NCI-H146 treated with DMSO at 0.1 percent for 48 hours (cell line): ENCODE measurements at regions not wholly inside any gene's neighbourhood (a gene's known extent, or its start where the extent isn't known, plus 50 kb on each side); places are given as distances from the start of the nearest gene placed in this dataset.

Source experiments
- DNase-seq: peaks from one replicate; lab custom pipeline; 2025; ENCODE audit not compliant: unreplicated experiment; lab: John Stamatoyannopoulos, UW

DNA sequence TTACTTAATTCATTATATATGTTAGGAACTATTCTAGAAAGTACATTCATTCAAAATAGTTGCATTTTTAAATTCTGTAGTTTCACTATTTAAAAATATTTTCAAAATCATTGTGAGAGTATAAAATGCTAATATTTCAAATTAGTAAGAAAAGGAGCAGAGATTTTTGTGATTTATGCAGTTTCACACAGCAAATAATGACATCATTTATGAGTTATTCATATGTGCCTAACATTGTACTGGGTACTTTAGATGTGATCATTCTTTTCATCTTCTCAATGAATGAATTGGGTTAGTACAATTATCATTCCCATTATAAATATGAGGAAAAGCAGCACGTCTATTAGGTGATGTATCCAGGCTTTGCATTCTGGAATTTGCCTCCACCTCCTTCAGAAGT is 1451.0 kb upstream of the IGFBP7 start:
- DNase-seq: no peak

GRCh38 chr4:58560736-58561135 is 1450.6 kb upstream of the IGFBP7 start:
- no peak for DNase-seq

DNA sequence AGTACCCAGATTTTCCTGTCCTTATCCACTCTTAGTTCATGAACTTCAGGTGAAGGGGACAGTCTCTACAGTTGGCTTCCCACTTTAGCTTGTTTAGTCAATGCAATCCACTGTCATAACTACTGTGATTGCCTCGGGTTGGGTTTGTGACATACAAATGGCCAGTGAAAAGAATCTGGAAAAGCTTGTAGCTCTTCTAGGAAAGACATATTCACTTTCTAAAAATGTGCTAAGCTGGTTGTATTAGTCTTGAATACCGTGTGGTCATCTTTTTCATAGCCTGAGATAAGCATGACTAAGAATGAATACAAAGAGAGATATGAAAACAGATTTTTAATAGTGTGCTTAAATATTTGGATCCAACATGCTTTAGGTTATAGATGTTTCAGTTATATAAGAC is 1443.5 kb upstream of the IGFBP7 start:
- no peak for DNase-seq

- DNase-seq: no peak
Measured at GRCh38 chr4:58553031-58553430, 1442.8 kb upstream of the IGFBP7 start.

DNA sequence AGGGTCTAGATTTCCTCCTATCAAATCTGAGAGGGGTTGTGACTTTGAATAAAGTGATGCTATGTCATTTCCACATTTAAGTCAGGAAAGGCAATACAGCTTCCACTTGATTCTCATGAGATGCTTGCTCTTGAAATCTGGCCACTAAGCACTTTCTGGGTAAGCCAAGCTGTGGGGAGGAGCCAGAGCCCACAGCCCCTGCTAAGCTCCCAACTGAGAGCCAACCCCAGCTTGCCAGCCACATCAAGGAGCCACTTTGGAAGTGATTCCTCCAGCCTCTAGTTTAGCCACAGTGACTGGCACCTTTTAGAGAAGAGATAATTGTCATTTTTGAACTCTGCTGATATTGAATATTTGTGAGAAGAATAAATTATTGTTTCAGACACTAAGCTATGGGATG is 1441.5 kb upstream of the IGFBP7 start:
- DNase-seq: no peak

GRCh38 chr4:58543465-58543864 is 1433.3 kb upstream of the IGFBP7 start:
- no peak for DNase-seq

- DNase-seq: no peak
Measured at GRCh38 chr4:58541926-58542325, 1431.7 kb upstream of the IGFBP7 start.

GRCh38 chr4:58522765-58523382 is 1412.7 kb upstream of the IGFBP7 start:
- no peak for DNase-seq

DNA sequence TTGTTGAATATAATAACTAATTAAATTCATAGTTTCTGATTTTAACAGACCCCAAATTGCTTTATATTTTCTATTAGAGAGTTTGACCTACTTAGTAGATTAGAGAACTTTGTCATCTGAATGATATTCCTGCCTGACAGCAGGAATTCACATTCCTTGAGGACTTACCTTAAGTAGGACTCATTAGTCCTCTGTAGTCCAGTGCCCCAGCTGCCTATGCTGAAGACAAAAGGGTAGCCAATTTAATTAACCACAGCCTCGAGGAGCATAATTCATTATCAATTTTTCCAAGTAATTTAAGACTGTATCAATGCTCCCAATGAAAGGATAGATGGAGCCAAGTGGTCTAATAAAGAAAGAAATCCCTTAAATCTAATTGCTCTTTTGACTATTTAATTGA is 1405.0 kb upstream of the IGFBP7 start:
- DNase-seq: peak; percentile 96

DNA sequence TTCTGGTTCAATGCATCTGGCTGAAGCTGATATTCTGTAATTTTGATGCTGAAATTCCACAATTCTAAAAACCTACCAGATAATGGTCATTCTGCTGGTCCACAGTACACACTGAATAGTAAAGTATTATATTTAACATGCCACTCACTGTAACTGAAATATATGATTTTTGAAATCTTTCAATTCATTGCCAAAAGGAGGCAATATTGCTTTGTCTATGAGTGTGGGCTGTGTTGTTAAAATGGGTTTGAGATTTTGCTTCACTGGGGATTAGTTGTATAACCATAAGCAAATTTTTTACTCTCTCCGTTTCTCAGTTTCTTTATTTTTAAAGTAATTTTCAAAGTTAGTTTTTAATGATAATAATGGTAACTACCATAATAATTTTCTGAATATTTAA is 1404.1 kb upstream of the IGFBP7 start:
- DNase-seq: peak; percentile 30

DNA sequence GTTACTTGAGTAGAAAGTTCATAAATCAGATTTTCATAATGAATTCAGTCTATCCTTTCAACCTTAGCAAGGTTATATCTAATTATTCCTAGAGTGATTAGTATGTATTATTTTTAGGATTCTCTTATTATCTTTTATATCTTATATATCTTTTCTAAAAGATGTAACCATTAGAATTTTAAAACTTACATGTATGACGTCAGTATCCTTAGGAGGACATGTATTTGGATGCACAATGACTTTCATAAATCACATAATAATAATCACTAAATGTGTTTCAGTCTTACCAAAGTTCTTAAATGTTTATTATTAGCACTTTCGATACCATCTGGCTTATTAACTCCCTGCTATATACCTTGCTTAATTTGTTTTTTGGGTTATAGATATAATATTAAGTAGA is 1400.5 kb upstream of the IGFBP7 start:
- no peak for DNase-seq

- DNase-seq: no peak
Measured at GRCh38 chr4:58507079-58507478, 1396.9 kb upstream of the IGFBP7 start.

DNA sequence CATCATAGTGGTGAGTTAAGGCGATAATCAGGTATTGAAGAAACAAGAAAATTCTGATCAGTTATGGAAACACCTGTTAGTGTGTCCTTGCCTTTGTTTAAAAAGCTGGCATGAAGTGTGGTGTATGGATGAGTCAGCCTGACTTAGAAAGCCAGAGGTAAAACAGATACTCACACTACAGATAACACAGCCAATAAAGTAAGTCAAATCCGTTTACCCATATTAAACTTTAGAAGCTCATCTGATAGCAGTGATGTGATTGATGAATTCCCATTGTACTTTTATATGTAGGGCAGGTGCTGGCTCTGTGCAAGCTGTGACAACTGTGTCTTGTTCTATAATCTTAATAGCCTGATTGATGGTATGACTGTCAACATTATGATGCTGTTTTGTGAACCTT is 1392.7 kb upstream of the IGFBP7 start:
- peak; percentile 90 for DNase-seq

- no peak for DNase-seq
Measured at GRCh38 chr4:58499182-58499581, 1389.0 kb upstream of the IGFBP7 start.

GRCh38 chr4:58491620-58492019 is 1381.4 kb upstream of the IGFBP7 start:
- no peak for DNase-seq

GRCh38 chr4:58477950-58478349 is 1367.8 kb upstream of the IGFBP7 start:
- no peak for DNase-seq

- DNase-seq: no peak
Measured at GRCh38 chr4:58477513-58477912, 1367.3 kb upstream of the IGFBP7 start.

DNA sequence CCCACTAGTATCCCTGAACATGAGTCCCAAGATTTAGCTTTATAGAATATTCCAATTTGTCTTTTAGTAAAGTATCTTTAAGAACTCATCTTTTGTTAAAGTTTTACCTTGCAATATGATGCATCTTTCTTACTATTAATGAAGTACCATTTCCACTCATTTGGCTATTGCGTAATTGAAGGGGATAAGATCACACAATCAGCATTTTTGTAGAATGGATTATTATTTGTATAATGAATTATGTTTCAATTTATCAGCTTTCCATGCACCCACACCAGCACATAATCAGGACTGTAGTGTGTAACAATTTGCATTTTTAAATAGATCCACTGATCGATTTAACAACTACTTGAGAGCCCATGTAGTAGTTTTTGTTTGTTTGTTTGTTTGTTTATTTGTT is 1364.9 kb upstream of the IGFBP7 start:
- no peak for DNase-seq

DNA sequence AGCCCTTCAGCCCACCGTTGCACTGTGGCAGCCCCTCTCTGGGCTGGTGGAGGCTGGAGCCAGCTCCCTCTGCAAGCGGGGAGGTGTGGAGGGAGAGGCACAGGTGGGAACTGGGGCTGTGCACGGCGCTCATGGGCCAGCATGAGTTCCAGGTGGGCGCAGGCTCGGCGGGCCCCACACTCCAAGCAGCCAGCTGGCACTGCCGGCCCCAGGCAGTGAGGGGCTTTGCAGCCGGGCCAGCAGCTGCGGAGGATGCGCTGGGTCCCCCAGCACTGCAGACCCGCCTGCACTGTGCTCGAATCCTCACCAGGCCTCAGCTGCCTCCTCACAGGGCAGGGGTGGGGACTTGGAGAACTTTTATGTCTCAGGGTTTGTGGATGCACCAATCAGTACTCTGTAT is 1354.8 kb upstream of the IGFBP7 start:
- DNase-seq: no peak

- DNase-seq: no peak
Measured at GRCh38 chr4:58456727-58457384, 1346.7 kb upstream of the IGFBP7 start.

- DNase-seq: no peak
Measured at GRCh38 chr4:58453956-58454355, 1343.8 kb upstream of the IGFBP7 start.

DNA sequence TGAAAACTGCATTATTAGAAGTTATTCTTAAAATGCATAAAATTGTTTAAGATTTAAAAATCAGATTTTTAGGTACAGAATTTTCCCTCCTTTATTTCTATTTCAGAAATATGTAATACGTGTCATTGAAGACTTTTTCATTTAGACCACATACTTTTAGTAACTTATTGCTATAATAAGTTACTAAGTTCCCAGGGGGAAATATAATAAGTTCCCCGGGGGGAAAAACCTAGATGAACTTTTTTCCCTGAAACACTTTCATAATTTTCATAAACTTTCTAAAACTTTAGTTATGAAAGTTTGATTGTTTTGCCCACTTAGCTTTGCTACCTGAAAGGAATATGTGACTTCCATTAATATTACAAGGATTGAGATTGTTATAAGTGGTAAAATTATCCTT is 1341.5 kb upstream of the IGFBP7 start:
- DNase-seq: no peak

- no peak for DNase-seq
Measured at GRCh38 chr4:58435871-58436270, 1325.7 kb upstream of the IGFBP7 start.
